HT-29 (cell line): ENCODE measurements at regions not wholly inside any gene's neighbourhood (a gene's known extent, or its start where the extent isn't known, plus 50 kb on each side); places are given as distances from the start of the nearest gene placed in this dataset.
A peak's percentile ranks its signal among the peaks of the same experiment; 100 is the strongest.

ENCODE experiments used
- DNase-seq: peaks from one replicate; pipeline ENCODE4 v3.0.0-alpha.2; 2015; ENCODE audit warnings: low spot score

GRCh38 chr15:97162805-97163495, 797.6 kb upstream of the ARRDC4 start:
- no peak for DNase-seq

DNA sequence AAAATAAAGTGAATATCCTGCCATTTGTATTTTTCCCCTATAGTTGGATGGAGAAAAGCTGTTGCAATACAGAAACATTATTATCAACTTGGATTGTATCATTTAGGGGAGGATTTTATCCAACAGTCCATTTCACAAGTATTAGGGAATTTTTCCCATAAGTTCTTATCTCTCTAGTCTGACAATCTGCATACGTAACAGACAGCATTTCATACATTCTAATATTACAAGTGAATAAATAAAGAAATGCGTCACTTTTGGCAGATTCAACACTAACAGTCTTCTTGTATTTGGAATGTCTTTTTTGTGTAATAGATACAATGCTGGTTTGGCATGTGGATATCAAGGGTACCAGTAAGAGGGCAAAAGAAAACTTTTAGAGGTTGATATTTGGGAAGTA, 795.3 kb upstream of the ARRDC4 start:
- DNase-seq: no peak

GRCh38 chr15:97168704-97169475, 791.6 kb upstream of the ARRDC4 start:
- no peak for DNase-seq

DNA sequence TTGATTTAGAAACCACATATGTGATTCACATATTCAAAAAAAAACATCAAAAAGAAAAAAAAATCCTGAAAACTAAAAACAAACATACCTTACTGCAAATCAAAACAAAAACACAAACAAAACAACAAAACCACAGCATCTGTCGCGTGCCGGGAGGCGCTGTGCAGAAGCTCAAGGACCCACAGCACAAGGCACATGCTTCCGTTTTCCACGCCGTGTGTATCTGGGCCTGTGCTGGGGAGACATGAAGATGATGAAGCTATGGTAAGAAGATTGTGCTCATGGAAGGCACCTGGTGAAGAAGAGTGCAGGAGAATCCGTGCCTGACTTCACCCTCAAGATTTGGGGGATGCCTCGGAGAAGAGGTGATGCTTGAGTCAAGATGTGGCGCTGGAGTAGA, 788.9 kb upstream of the ARRDC4 start:
- DNase-seq: no peak

GRCh38 chr15:97174886-97175540, 785.5 kb upstream of the ARRDC4 start:
- DNase-seq: no peak

- no peak for DNase-seq
Observed at GRCh38 chr15:97177151-97177577, 783.3 kb upstream of the ARRDC4 start.

- DNase-seq: no peak
Observed at GRCh38 chr15:97182581-97182980, 777.9 kb upstream of the ARRDC4 start.

DNA sequence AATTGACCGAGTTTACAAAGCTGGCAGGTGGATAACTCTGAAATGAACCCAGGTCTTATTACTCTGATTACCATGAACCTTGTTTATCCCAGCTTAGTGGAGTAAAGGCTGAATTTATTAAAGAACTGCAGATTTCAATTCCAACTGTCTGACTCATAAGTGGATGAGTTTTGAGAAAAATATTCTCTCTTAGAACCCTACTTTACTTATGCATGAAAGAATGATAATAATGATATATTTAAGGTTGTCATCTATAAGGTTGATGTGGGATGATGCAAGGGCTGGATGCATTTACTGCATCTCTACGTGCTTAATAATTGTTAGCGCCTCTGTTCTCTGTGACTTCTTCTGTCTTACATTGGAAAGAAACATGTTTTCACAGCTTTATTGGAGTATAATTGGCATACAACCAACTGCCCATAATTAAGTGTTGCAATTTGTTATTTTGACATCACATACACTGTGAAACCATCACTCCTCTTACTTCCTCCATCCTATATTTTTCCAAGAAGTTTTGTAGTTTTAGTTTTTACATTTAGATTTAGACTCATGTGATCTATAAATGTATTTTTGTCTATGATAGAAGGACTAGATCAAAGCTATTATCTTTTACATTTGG, 771.2 kb upstream of the ARRDC4 start:
- DNase-seq: no peak

- DNase-seq: no peak
Observed at GRCh38 chr15:97194750-97195149, 765.8 kb upstream of the ARRDC4 start.

DNA sequence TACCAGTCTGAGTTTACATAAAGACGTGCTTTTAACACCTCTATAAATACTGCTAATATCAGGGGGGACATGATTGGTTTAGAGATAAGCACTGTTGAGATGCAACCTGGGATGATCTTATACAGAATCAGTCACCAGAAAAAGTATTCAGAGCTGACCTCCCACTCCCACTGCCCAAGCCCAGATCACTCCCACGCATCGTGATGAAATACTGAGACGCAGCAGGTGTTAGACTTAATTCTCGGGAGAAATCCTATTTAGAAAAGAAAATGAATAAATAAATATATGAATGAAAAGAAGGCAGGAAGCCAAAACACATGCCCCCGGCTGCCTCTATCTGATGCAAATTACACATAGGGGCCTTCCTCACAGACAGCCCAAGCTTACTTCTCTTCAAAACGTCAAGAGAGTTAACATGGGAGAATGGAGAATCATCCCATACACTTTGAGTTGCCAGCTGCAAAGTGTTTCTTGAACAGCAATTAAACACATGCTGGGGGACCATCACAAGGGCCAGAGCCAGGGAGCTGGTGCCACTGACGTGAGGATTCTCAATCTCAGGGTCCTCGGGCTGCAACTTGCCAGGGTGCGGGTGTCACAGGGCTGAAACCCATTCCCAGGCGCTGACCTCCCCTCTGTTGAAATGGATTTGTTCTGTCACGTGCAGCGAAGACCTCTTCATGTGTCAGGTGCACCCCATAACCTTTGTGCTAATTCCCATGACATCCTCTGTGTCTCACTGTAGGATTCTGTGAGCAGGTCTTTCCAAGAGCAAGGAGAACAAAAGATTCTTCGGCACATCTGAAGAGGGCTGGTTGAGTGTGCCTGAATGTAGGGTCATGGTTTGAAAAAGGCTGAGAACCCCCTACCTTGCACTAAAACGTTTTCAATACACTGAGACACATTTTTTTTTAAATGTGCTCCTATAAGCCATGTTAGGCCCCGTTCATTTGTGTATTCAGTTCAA, 764.2 kb upstream of the ARRDC4 start:
- no peak for DNase-seq

- no peak for DNase-seq
Observed at GRCh38 chr15:97199393-97200051, 761.0 kb upstream of the ARRDC4 start.

- DNase-seq: no peak
Observed at GRCh38 chr15:97200161-97200560, 760.3 kb upstream of the ARRDC4 start.

GRCh38 chr15:97210277-97210676, 750.2 kb upstream of the ARRDC4 start:
- DNase-seq: no peak

GRCh38 chr15:97215629-97216028, 744.9 kb upstream of the ARRDC4 start:
- no peak for DNase-seq

DNA sequence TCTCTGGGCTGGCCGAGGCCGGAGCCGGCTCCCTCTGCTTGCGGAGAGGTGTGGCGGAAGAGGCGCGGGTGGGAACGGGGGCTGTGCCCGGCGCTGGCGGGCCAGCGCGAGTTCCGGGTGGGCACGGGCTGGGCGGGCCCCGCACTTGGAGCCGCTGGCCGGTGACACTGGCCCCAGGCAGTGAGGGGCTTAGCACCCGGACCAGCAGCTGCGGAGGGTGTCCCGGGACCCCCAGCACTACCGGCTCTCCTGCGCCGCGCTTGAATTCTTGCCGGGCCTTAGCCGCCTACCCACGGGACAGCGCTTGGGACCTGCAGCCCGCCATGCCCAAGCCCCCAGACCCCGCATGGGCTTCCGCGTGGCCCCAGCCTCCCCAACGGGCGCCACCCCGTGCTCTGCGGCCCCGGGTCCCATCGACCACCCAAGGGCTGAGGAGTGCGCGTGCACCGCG, 736.3 kb upstream of the ARRDC4 start:
- DNase-seq: no peak

GRCh38 chr15:97234851-97235610, 725.5 kb upstream of the ARRDC4 start:
- peak; percentile 79 for DNase-seq

DNA sequence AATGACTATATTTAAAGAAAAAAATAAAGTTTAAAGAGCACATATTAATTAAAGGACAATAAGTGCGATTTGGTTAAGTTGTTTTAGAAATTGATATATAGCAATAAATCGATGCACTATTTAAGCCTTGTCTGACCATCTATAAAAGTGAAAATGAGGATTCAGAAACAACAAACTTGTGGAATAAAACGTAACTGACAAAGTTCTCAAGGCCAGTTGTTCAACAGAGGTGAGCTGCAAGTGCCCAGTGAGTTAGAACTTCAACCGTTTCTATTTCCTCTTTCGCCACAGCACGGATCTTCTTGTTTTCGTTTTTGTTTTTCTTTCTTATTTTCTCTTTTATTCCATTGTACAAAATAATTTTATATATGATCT, 724.9 kb upstream of the ARRDC4 start:
- DNase-seq: no peak

DNA sequence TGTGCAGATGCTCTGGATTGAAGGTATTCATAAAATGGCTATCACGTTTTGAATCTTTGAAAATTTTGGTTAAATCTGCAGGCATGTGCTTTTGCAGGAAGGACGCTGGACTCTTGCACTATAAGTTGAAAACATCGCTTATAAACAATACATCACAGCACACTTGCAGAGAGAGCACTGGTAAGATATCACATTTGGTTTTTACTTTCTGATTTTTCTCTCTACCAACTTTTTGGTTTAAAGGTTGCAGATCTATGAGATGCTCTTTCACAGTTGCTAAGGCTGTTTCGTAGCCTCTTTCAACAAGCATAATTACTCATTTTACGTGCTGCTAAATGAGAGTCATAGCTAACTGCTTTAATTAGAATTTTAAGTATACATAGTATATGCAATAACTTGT, 724.4 kb upstream of the ARRDC4 start:
- no peak for DNase-seq

DNA sequence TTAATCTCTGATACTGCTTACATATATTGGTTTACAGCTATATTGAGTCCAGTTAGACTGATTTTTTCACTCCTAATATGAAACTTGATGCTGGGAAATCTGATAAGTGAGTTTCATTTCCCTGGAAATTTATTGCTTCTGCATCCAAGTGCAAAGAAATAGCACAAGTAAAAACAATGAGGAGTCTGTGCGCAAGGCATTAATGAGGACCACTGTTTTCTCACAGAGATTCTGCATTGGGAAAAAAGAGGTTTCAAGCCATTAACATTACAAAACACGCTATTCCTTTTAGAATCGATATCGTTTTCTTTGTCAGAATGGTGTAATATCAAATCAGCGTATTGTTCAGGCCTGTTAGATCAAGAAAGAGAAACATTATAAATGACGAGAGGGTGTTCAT, 723.3 kb upstream of the ARRDC4 start:
- no peak for DNase-seq

- DNase-seq: no peak
Observed at GRCh38 chr15:97248376-97248775, 712.1 kb upstream of the ARRDC4 start.
